ENCODE measurements at regions not wholly inside any gene's neighbourhood (a gene's known extent, or its start where the extent isn't known, plus 50 kb on each side); places are given as distances from the start of the nearest gene placed in this dataset.

GRCh38 chr9:115615821-115616665 lies 498.1 kb upstream of the TNC start:
- peak; percentile 96 for DNase-seq (ENCODE audit: low read depth)

- no peak for DNase-seq (ENCODE audit: low read depth)
Measured at GRCh38 chr9:115616666-115617239, 498.8 kb upstream of the TNC start.

- no peak for DNase-seq (ENCODE audit: low read depth)
Measured at GRCh38 chr9:115625251-115625650, 507.3 kb upstream of the TNC start.

- DNase-seq (ENCODE audit: low read depth): no peak
Measured at GRCh38 chr9:115625954-115626353, 508.0 kb upstream of the TNC start.

- no peak for DNase-seq (ENCODE audit: low read depth)
Measured at GRCh38 chr9:115627511-115627910, 509.6 kb upstream of the TNC start.

GRCh38 chr9:115628426-115628825 lies 510.5 kb upstream of the TNC start:
- peak; percentile 32 for DNase-seq (ENCODE audit: low read depth)

GRCh38 chr9:115629879-115630840 lies 512.2 kb upstream of the TNC start:
- DNase-seq (ENCODE audit: low read depth): peak; percentile 64

- DNase-seq (ENCODE audit: low read depth): no peak
Measured at GRCh38 chr9:115632391-115632790, 514.4 kb upstream of the TNC start.

- DNase-seq (ENCODE audit: low read depth): peak; percentile 87
Measured at GRCh38 chr9:115633104-115633503, 515.1 kb upstream of the TNC start.

- DNase-seq (ENCODE audit: low read depth): no peak
Measured at GRCh38 chr9:115635680-115636383, 517.8 kb upstream of the PAPPA start.

- DNase-seq (ENCODE audit: low read depth): no peak
Measured at GRCh38 chr9:115636596-115636995, 517.0 kb upstream of the PAPPA start.

- DNase-seq (ENCODE audit: low read depth): no peak
Measured at GRCh38 chr9:115637661-115638060, 515.9 kb upstream of the PAPPA start.

GRCh38 chr9:115640887-115641286 lies 512.7 kb upstream of the PAPPA start:
- peak; percentile 57 for DNase-seq (ENCODE audit: low read depth)

GRCh38 chr9:115642285-115642684 lies 511.3 kb upstream of the PAPPA start:
- no peak for DNase-seq (ENCODE audit: low read depth)

GRCh38 chr9:115643948-115644727 lies 509.5 kb upstream of the PAPPA start:
- no peak for DNase-seq (ENCODE audit: low read depth)

GRCh38 chr9:115649991-115650472 lies 503.6 kb upstream of the PAPPA start:
- peak; percentile 89 for DNase-seq (ENCODE audit: low read depth)

- DNase-seq (ENCODE audit: low read depth): peak; percentile 64
Measured at GRCh38 chr9:115650768-115651167, 502.8 kb upstream of the PAPPA start.

GRCh38 chr9:115651461-115651860 lies 502.1 kb upstream of the PAPPA start:
- DNase-seq (ENCODE audit: low read depth): no peak

- DNase-seq (ENCODE audit: low read depth): peak; percentile 40
Measured at GRCh38 chr9:115653171-115653606, 500.4 kb upstream of the PAPPA start.

GRCh38 chr9:115657695-115658094 lies 495.9 kb upstream of the PAPPA start:
- DNase-seq (ENCODE audit: low read depth): no peak

- DNase-seq (ENCODE audit: low read depth): no peak
Measured at GRCh38 chr9:115665519-115665918, 488.1 kb upstream of the PAPPA start.

All from RPMI7951 (cell line).